ENCODE measurements at regions not wholly inside any gene's neighbourhood (a gene's known extent, or its start where the extent isn't known, plus 50 kb on each side); places are given as distances from the start of the nearest gene placed in this dataset.

GRCh38 chr2:192327576-192327975 is 132.8 kb upstream of the TMEFF2 start:
- no peaks in the 10 kb centered on the region for H3K79me1 ChIP-seq (replicated peaks; ENCODE audit: low read length, poor library complexity, severe bottlenecking)
- H3K4me3 ChIP-seq (ENCODE audit: insufficient read depth in 1 of 2, low read depth in 1 of 2, low read length in 2 of 2), result no peak overlapping the region
- 67% methylated on average over 1 of the region's 1 CpG for WGBS
- H2BK120ac ChIP-seq (ENCODE audit: low read depth, low read length), result no peak overlapping the region
- no peak overlapping the region for H3K9ac ChIP-seq (ENCODE audit: low read length)
- H2BK12ac ChIP-seq (ENCODE audit: low read length in 2 of 2), result no peak overlapping the region
- no peak overlapping the region for H3K14ac ChIP-seq (ENCODE audit: low read length in 2 of 2)
- H2BK15ac ChIP-seq (ENCODE audit: low read depth, poor library complexity, severe bottlenecking), result no peak overlapping the region
- no peak overlapping the region for H2AFZ ChIP-seq (ENCODE audit: low read depth, low read length)
- no peak overlapping the region for H4K8ac ChIP-seq (ENCODE audit: low read length)
- no peak overlapping the region for H4K91ac ChIP-seq (ENCODE audit: low read length)
- H3K4me1 ChIP-seq (ENCODE audit: control insufficient read depth, insufficient read depth, low read depth, low read length), result no peaks in the 10 kb centered on the region
- no peak overlapping the region for H2BK5ac ChIP-seq (ENCODE audit: low read depth, low read length, poor library complexity, severe bottlenecking)
- H2AK5ac ChIP-seq (ENCODE audit: low read length, severe bottlenecking), result no peak overlapping the region
- H3K18ac ChIP-seq (ENCODE audit: low read depth in 1 of 2, low read length in 2 of 2), result no peak overlapping the region
- DNase-seq, result no peak
- no peaks in the 10 kb centered on the region for H3K36me3 ChIP-seq (ENCODE audit: control insufficient read depth in 1 of 2, insufficient read depth in 2 of 2, low read depth in 1 of 2, low read length in 2 of 2)
- no peak overlapping the region for H3K4ac ChIP-seq (ENCODE audit: low read depth in 1 of 2, low read length in 2 of 2)
- no peaks in the 10 kb centered on the region for H3K9me3 ChIP-seq (ENCODE audit: control insufficient read depth, low read length)
- H3K27ac ChIP-seq (ENCODE audit: low read length, poor library complexity, severe bottlenecking), result no peak overlapping the region
- H3K27me3 ChIP-seq (ENCODE audit: control insufficient read depth in 1 of 2, insufficient read depth in 1 of 2, low read length in 2 of 2), result no peaks in the 10 kb centered on the region
- no peak overlapping the region for H3K4me2 ChIP-seq (ENCODE audit: low read length, poor library complexity, severe bottlenecking)
- H3K23ac ChIP-seq (ENCODE audit: low read length in 2 of 2), result no peak overlapping the region

GRCh38 chr2:192315543-192315942 is 120.8 kb upstream of the TMEFF2 start:
- no peaks in the 10 kb centered on the region for H3K79me1 ChIP-seq (replicated peaks; ENCODE audit: low read length, poor library complexity, severe bottlenecking)
- H3K36me3 ChIP-seq (ENCODE audit: control insufficient read depth in 1 of 2, insufficient read depth in 2 of 2, low read depth in 1 of 2, low read length in 2 of 2), result no peaks in the 10 kb centered on the region
- no peak overlapping the region for H3K14ac ChIP-seq (ENCODE audit: low read length in 2 of 2)
- no peak overlapping the region for H4K8ac ChIP-seq (ENCODE audit: low read length)
- no peak overlapping the region for H2BK120ac ChIP-seq (ENCODE audit: low read depth, low read length)
- no peak overlapping the region for H2AFZ ChIP-seq (ENCODE audit: low read depth, low read length)
- H2BK12ac ChIP-seq (ENCODE audit: low read length in 2 of 2), result no peak overlapping the region
- H2BK15ac ChIP-seq (ENCODE audit: low read depth, poor library complexity, severe bottlenecking), result no peak overlapping the region
- no peaks in the 10 kb centered on the region for H3K9me3 ChIP-seq (ENCODE audit: control insufficient read depth, low read length)
- no peak overlapping the region for H3K4ac ChIP-seq (ENCODE audit: low read depth in 1 of 2, low read length in 2 of 2)
- H3K4me2 ChIP-seq (ENCODE audit: low read length, poor library complexity, severe bottlenecking), result no peak overlapping the region
- no peak overlapping the region for H3K27ac ChIP-seq (ENCODE audit: low read length, poor library complexity, severe bottlenecking)
- no peaks in the 10 kb centered on the region for H3K27me3 ChIP-seq (ENCODE audit: control insufficient read depth in 1 of 2, insufficient read depth in 1 of 2, low read length in 2 of 2)
- no peak overlapping the region for H3K23ac ChIP-seq (ENCODE audit: low read length in 2 of 2)
- no peak overlapping the region for H4K91ac ChIP-seq (ENCODE audit: low read length)
- no peak overlapping the region for H3K18ac ChIP-seq (ENCODE audit: low read depth in 1 of 2, low read length in 2 of 2)
- no peak overlapping the region for H3K9ac ChIP-seq (ENCODE audit: low read length)
- 84% methylated on average over 1 of the region's 3 CpGs for WGBS
- no peak for DNase-seq
- H3K4me1 ChIP-seq (ENCODE audit: control insufficient read depth, insufficient read depth, low read depth, low read length), result no peaks in the 10 kb centered on the region
- H2AK5ac ChIP-seq (ENCODE audit: low read length, severe bottlenecking), result no peak overlapping the region
- H3K4me3 ChIP-seq (ENCODE audit: insufficient read depth in 1 of 2, low read depth in 1 of 2, low read length in 2 of 2), result no peak overlapping the region
- H2BK5ac ChIP-seq (ENCODE audit: low read depth, low read length, poor library complexity, severe bottlenecking), result no peak overlapping the region

GRCh38 chr2:192314800-192315481 is 120.2 kb upstream of the TMEFF2 start:
- H3K9ac ChIP-seq (ENCODE audit: low read length), result no peak overlapping the region
- no peak overlapping the region for H3K4me2 ChIP-seq (ENCODE audit: low read length, poor library complexity, severe bottlenecking)
- no peak overlapping the region for H2BK120ac ChIP-seq (ENCODE audit: low read depth, low read length)
- no peaks in the 10 kb centered on the region for H3K9me3 ChIP-seq (ENCODE audit: control insufficient read depth, low read length)
- no peaks in the 10 kb centered on the region for H3K36me3 ChIP-seq (ENCODE audit: control insufficient read depth in 1 of 2, insufficient read depth in 2 of 2, low read depth in 1 of 2, low read length in 2 of 2)
- H3K23ac ChIP-seq (ENCODE audit: low read length in 2 of 2), result no peak overlapping the region
- no peaks in the 10 kb centered on the region for H3K27me3 ChIP-seq (ENCODE audit: control insufficient read depth in 1 of 2, insufficient read depth in 1 of 2, low read length in 2 of 2)
- no peaks in the 10 kb centered on the region for H3K4me1 ChIP-seq (ENCODE audit: control insufficient read depth, insufficient read depth, low read depth, low read length)
- H3K4ac ChIP-seq (ENCODE audit: low read depth in 1 of 2, low read length in 2 of 2), result no peak overlapping the region
- no peak overlapping the region for H4K8ac ChIP-seq (ENCODE audit: low read length)
- H4K91ac ChIP-seq (ENCODE audit: low read length), result no peak overlapping the region
- H3K18ac ChIP-seq (ENCODE audit: low read depth in 1 of 2, low read length in 2 of 2), result no peak overlapping the region
- no peak overlapping the region for H2BK12ac ChIP-seq (ENCODE audit: low read length in 2 of 2)
- H2BK5ac ChIP-seq (ENCODE audit: low read depth, low read length, poor library complexity, severe bottlenecking), result no peak overlapping the region
- H3K14ac ChIP-seq (ENCODE audit: low read length in 2 of 2), result peak overlapping the region in 1 of 2 experiments; percentile 62
- 86% methylated on average over 26 of the region's 26 CpGs for WGBS
- H3K4me3 ChIP-seq (ENCODE audit: insufficient read depth in 1 of 2, low read depth in 1 of 2, low read length in 2 of 2), result no peak overlapping the region
- H2AK5ac ChIP-seq (ENCODE audit: low read length, severe bottlenecking), result no peak overlapping the region
- DNase-seq, result no peak
- H2AFZ ChIP-seq (ENCODE audit: low read depth, low read length), result no peak overlapping the region
- no peaks in the 10 kb centered on the region for H3K79me1 ChIP-seq (replicated peaks; ENCODE audit: low read length, poor library complexity, severe bottlenecking)
- H2BK15ac ChIP-seq (ENCODE audit: low read depth, poor library complexity, severe bottlenecking), result no peak overlapping the region
- no peak overlapping the region for H3K27ac ChIP-seq (ENCODE audit: low read length, poor library complexity, severe bottlenecking)

- Histone ChIP-seq H3K4me1 (ENCODE audit: control insufficient read depth, insufficient read depth, low read depth, low read length) (no peaks in the 10 kb centered on the region), H3K4me3 (ENCODE audit: insufficient read depth in 1 of 2, low read depth in 1 of 2, low read length in 2 of 2) (no peak overlapping the region), H2BK12ac (ENCODE audit: low read length in 2 of 2) (no peak overlapping the region), H3K27ac (ENCODE audit: low read length, poor library complexity, severe bottlenecking) (no peak overlapping the region), H3K79me1 (replicated peaks; ENCODE audit: low read length, poor library complexity, severe bottlenecking) (no peaks in the 10 kb centered on the region), H2AK5ac (ENCODE audit: low read length, severe bottlenecking) (no peak overlapping the region), H2BK120ac (ENCODE audit: low read depth, low read length) (no peak overlapping the region), H3K14ac (ENCODE audit: low read length in 2 of 2) (no peak overlapping the region), H3K36me3 (ENCODE audit: control insufficient read depth in 1 of 2, insufficient read depth in 2 of 2, low read depth in 1 of 2, low read length in 2 of 2) (no peaks in the 10 kb centered on the region), H2BK5ac (ENCODE audit: low read depth, low read length, poor library complexity, severe bottlenecking) (no peak overlapping the region), H3K23ac (ENCODE audit: low read length in 2 of 2) (no peak overlapping the region), H3K18ac (ENCODE audit: low read depth in 1 of 2, low read length in 2 of 2) (no peak overlapping the region), H3K27me3 (ENCODE audit: control insufficient read depth in 1 of 2, insufficient read depth in 1 of 2, low read length in 2 of 2) (no peaks in the 10 kb centered on the region), H4K8ac (ENCODE audit: low read length) (no peak overlapping the region), H2BK15ac (ENCODE audit: low read depth, poor library complexity, severe bottlenecking) (no peak overlapping the region), H4K91ac (ENCODE audit: low read length) (no peak overlapping the region), H2AFZ (ENCODE audit: low read depth, low read length) (no peak overlapping the region), H3K9ac (ENCODE audit: low read length) (no peak overlapping the region), H3K4me2 (ENCODE audit: low read length, poor library complexity, severe bottlenecking) (no peak overlapping the region), H3K9me3 (ENCODE audit: control insufficient read depth, low read length) (no peaks in the 10 kb centered on the region), H3K4ac (ENCODE audit: low read depth in 1 of 2, low read length in 2 of 2) (no peak overlapping the region)
- WGBS, result 83% methylated on average over 8 of the region's 8 CpGs
- no peak for DNase-seq
Measured at GRCh38 chr2:192313773-192314172, 119.0 kb upstream of the TMEFF2 start.
